Stimulated activated CD8-positive, alpha-beta memory T cell treated with anti-CD3 and anti-CD28 coated beads, Interleukin-4, amount 100 ng/mL, for 1 hour (primary cell): ENCODE measurements at regions not wholly inside any gene's neighbourhood (a gene's known extent, or its start where the extent isn't known, plus 50 kb on each side); places are given as distances from the start of the nearest gene placed in this dataset.

ENCODE experiments used
- DNase-seq, 2 donors: peaks; one replicate each; pipeline ENCODE4 v3.0.0-alpha.2; 2020; ENCODE audit warnings: low read depth in 2 of 2, low spot score in 1 of 2

GRCh38 chr1:13922466-13923110 is 222.6 kb downstream of the PRDM2 start:
- DNase-seq = no peak

DNA sequence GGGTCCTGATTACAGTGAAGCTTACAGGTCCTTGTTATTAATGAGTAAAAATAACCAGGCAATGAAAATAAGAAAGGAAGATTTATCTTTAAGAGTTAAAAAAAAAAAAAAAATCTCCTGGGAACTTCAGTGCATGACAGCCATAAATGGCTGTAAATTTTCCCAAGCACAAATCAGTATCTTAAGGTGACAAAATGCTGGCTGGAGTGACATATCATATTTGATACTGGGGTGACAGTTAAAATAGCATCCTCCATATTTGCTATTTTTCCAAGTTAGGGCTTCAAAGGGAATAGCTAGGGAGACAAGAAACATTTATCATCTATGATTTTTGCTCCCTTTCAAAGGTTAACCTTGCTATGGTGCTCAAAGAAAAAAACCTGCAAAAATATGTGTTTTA is 226.6 kb downstream of the PRDM2 start:
- no peak for DNase-seq

DNA sequence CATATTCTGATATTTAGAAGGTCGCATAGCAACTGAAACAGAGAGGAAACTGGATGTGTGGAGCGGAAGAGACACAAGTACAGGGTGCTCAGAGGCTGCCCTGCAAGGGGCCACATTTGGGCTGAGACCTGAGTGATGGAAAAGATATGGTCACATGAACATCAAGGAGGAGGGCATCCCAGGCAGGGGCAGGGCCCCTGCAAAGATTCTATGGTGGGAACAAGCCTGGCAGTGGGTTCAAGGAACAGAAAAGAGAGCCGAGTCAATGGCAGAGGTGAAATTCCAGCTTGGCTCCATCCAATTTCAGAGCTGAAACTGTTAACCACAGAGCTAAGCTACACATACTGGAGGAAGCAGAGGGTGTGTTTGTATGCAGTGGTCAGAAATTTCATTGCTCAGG is 227.7 kb downstream of the PRDM2 start:
- no peak for DNase-seq

GRCh38 chr1:13929313-13929712 is 229.3 kb downstream of the PRDM2 start:
- DNase-seq = no peak

GRCh38 chr1:13930151-13930550 is 230.2 kb downstream of the PRDM2 start:
- no peak for DNase-seq

DNA sequence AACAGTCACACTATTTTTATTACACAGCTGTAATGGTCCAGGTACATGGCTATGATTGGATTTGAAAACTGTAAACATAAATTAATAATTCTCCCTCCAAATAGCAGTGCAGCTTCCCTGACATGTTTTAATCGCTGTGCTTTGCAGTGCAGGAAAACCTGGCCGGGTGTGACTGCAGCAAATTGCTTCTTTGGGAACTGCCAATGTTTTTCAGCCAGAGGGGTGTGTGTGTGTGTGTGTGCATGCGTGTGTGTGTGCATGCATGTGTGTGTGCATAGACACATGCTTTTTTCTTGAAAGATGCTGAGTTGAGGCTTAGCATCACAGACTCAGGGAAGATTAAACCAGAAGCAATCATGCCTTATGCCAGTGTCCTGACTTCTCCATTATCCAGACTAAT is 231.2 kb downstream of the PRDM2 start:
- no peak for DNase-seq

DNA sequence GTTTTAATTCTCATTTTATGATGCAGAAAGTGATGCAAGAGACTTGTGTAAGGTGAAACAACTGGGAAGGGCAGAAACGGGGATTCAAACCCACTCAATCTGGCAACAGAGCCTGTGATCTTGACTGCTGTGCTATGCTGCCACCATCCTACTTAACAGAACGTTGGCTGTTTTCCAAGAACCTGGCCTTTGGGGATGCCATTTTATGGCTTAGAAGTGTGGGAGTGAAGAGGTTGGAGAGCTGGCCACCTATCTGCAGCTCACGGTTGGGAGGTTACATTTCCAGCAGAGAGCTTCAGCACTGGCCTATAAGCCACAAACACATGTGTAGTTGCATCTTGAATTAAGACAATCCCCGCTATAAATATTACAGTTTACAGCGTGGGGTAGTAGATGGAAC is 235.3 kb downstream of the PRDM2 start:
- no peak for DNase-seq

GRCh38 chr1:13941315-13941714 is 241.3 kb downstream of the PRDM2 start:
- DNase-seq = no peak

- DNase-seq = no peak
These were observed 243.1 kb downstream of the PRDM2 start for GRCh38 chr1:13943055-13943454.

- DNase-seq = no peak
These were observed 245.9 kb downstream of the PRDM2 start for GRCh38 chr1:13945856-13946255.

GRCh38 chr1:13947658-13948057 is 247.7 kb downstream of the PRDM2 start:
- no peak for DNase-seq

DNA sequence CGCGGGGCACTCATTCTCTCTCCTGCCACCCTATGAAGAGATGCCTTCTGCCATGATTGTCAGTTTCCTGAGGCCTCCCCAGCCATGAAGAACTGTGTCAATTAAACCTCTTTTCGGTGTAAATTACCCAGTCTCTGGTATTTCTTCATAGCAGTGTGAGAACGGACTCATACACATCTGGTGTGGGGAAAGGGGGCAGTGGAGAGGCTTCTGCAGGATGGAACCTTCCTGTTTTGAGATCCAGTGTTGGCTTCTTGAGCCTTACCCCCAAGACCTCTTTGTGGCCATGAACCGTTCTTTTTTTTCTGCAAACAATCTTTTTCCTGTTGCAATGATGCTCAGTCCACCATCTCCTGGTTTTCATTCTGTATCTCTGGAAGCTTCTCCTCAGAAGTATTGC is 248.4 kb downstream of the PRDM2 start:
- no peak for DNase-seq

- no peak for DNase-seq
These were observed 249.0 kb downstream of the PRDM2 start for GRCh38 chr1:13948888-13949391.

DNA sequence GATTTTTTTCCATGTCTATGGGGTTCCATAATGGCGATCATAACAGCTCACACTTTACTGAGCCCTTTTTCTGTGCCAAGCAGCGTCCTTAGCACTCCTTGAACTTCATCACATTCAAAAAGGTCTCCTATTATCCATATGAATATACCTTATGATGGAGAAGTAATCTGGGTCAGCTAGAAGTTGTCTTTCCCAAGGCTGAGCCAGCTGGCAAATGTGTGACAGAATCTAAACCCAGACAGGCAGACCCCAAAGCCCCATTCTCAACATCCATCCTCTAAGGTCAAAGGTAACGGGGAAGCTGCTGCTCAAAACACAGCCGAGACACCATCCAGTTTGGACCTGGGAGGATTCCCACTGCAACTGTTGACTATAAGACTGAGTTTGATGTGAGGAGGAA is 249.6 kb downstream of the PRDM2 start:
- no peak for DNase-seq

DNA sequence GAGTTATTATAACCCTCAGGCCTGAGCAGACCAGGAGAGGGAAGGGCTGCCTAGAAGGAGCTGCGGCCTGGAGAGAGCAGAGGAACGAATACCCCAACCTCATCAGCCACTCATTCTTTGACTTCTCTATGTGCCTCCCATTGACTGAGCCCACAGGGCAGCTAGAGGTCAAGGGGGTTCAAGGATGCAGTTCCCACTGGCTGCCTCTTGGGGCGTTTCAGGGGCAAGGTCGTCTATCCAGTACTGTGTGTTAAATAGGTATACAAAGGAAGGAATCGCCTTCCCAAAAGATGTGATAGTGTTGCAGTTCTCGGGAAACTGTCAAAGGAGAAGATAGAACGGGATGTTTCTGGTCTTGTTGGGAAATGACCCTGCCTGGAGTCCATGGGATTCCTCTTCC is 250.6 kb downstream of the PRDM2 start:
- no peak for DNase-seq

DNA sequence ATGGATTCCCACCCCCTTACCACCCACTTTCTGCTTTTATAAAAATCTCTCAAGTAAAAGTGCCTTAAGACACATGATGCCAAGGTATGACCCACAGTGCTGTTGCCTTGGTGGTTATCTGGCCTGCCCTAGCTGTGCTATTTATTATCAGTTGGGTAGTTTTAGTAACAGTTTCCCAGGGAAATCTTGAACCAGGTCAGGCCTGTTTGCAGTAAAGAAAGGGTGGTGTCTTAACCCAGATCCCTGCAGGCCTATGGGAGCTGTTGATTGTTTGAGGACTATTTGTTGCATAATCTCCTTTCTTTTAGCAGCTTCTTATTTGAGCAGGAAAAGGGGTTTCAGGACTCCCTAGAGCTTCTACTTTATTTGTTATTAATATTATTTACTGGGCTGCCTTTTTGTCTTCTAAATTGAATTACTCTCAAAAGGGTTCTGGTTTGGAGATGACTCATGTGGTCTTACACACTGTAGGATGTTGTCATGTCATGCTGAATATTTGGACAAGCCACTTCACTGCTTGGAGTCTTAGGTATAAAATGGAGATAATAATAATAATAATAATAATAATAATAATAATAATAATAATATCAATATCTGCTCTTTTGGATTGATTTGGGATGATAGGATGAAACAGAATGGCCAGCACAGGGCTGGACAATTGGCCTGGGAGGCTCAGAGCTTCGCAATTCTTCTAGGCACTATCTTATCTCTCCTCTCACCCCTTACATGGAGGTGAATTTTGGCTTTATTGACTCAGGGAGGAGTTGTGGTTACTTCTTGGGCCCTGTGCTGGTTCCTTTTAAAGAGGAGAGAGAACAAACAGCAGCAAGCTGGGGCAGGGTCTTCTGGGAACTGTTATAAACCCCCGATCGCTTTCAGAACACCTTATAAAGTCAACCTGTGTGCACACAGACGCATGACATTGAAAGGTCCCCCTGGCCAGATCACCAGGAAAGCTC is 252.1 kb downstream of the PRDM2 start:
- DNase-seq = no peak

- DNase-seq = no peak
These were observed 253.0 kb downstream of the PRDM2 start for GRCh38 chr1:13952985-13953384.

GRCh38 chr1:13956393-13956792 is 256.4 kb downstream of the PRDM2 start:
- no peak for DNase-seq

DNA sequence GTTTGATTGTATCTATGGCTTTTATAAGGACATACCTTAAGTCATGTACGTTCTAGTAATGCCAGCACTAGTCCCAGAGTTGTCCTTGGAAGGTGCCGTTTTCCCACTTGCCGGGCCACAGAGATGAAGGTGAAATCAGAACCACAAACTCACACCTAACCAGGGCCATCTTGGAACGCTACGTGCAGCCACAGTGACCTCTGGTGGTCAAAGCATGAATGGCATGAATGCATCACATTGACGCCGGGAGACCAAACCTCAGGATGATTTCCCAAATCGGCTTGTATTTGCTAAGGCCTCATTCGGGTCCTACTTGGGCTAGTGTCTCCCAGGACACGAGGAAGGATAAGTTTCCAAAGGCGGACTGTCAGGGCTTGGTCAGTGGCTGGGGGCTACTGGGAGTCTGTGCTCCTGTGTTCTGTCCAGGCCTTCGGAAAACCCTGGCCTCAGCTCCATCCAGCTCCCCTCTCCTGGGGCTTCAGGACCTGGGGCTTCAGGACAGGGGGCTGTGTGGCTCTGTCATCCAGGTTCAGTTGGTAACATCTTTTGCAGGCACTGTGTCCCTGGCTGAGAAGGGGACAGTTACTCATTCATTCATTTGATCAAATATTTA is 260.5 kb downstream of the PRDM2 start:
- peak; percentile 39 to 43 for DNase-seq

GRCh38 chr1:13964768-13965167 is 264.8 kb downstream of the PRDM2 start:
- DNase-seq = no peak

DNA sequence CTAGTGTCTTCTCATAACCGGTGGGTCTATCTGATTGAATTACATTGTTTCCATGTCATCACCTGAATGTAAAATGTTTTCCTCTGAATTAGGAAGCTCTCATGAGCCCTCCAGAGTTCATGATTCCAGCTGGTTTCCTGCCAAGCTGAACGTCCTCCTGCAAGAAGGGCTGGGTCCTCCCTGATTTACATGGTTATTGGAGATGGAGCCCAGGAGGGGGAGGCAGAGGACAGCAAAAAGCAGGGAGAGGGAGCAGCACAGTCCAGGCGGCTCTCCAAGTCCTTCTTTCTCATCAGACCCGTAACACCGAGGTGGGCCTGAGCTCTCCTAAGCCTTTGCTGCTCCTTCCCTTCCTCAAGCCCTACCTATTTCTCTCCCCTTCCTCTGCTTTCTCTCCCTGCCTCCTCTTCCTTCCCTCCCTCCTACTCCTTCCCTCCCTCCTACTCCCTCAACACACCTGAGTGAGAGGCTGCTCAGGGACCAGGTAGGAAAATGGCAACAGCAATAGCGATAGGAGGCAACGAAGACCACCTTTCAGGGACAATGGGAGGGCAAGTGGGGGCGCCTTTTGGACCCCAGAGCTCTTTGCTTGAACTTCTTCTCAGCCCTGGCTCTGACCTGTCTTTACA is 265.9 kb downstream of the PRDM2 start:
- DNase-seq = no peak
